ENCODE measurements at regions not wholly inside any gene's neighbourhood (a gene's known extent, or its start where the extent isn't known, plus 50 kb on each side); places are given as distances from the start of the nearest gene placed in this dataset.
"Not testable (repeated sequence)": the region's sequence is repeated elsewhere in the genome, so short reads cannot be mapped to it uniquely, and the experiment has no call there.

DNA sequence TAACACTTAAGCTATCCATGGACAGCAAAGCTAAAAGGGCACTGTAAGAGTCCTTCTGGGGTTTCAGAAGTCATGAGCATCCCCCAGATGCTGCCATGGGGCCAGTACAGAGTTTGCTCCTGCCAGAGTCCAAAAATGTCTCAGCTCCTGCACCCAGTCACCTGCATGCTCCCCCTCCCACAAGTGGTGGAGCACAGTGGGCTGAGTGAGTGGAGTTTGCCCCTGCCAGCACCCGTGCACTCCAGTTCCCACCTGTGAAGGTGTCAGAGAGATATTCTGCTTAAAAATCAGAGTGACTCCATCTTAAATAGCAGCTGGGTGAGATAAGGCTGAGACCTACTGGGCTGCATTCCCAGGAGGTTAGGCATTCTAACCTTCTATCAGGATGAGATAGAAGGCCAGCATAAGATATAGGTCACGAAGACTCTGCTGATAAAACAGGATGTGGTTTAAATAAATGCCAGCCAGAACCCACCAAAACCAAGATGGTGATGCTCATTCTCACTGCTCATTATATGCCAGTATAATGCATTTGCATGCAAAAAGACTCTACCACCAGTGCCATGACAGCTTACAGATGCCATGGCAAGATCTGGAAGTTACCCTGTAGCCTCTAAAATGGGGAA is 140.1 kb upstream of the ZNF92 start:
- 40% methylated on average over 1 of the region's 2 CpGs for WGBS (ENCODE audit: insufficient coverage)
- H3K27me3 ChIP-seq (ENCODE audit: control insufficient read depth, insufficient read depth, low read length) = peaks cover 2% of the 10 kb centered on the region

DNA sequence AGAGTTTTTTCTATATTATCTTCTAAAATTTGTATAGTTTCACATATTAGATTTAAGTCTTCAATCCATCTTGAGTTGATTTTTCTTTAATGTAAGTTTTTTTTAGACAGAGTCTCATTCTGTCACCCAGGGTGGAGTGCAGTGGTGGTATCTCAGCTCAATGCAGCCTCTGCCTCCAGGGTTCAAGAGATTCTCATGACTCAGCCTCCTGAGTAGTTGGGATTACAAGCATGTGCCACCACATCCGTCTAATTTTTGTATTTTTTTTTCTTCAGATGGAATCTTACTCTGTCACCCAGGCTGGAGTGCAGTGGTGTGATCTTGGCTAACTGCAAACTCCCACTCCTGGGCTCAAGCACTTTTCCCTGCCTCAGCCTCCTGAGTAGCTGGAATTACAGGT is 143.4 kb upstream of the ZNF92 start:
- Histone ChIP-seq H3K4me3 (ENCODE audit: low read length) (no peak overlapping the region), H3K27me3 (ENCODE audit: control insufficient read depth, insufficient read depth, low read length) (no peaks in the 10 kb centered on the region), H3K4me1 (ENCODE audit: control insufficient read depth, insufficient read depth, low read length) (no peaks in the 10 kb centered on the region), H3K27ac (ENCODE audit: low read length) (no peak overlapping the region), H3K9me3 (replicated peaks; ENCODE audit: control insufficient read depth, low read depth, low read length) (no peaks in the 10 kb centered on the region), H3K36me3 (ENCODE audit: control insufficient read depth, insufficient read depth, low read length) (no peaks in the 10 kb centered on the region)
- WGBS (ENCODE audit: insufficient coverage) = no CpG with 5 or more reads among the region's 1 CpG
- DNase-seq = no peak

More for the DNA sequence above, 140.1 kb upstream of the ZNF92 start:
- DNase-seq = no peak
- Histone ChIP-seq H3K27ac (ENCODE audit: low read length) (no peak overlapping the region), H3K4me1 (ENCODE audit: control insufficient read depth, insufficient read depth, low read length) (no peaks in the 10 kb centered on the region), H3K9me3 (replicated peaks; ENCODE audit: control insufficient read depth, low read depth, low read length) (no peaks in the 10 kb centered on the region), H3K36me3 (ENCODE audit: control insufficient read depth, insufficient read depth, low read length) (no peaks in the 10 kb centered on the region), H3K4me3 (ENCODE audit: low read length) (no peak overlapping the region)

DNA sequence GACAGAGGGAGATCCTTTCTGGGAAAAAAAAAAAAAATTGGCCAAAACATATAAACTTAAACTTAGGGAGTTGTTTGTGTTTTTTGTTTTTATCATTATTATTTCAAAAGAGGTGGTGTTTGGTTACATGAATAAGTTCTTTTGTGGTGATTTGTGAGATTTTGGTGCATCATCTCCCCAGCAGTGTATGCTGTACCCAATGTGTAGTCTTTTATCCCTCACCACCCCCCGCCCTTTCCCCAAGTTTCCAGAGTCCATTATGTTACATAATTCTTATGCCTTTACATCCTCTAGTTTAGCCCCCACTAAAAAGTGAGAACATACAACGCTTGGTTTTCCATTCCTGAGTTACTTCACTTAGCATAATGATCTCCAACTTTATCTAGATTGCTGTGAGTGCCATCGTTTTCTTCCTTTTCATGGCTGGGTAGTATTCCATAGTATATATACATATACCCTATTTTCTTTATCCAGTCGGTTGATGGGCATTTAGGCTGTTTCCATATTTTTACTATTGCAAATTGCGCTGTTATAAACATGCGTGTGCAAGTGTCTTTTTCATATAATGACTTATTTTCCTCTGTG is 148.1 kb upstream of the ZNF92 start:
- no peak for DNase-seq
- no peaks in the 10 kb centered on the region for H3K4me1 ChIP-seq (ENCODE audit: control insufficient read depth, insufficient read depth, low read length)
- WGBS (ENCODE audit: insufficient coverage) = 100% methylated on average over 1 of the region's 6 CpGs
- H3K27me3 ChIP-seq (ENCODE audit: control insufficient read depth, insufficient read depth, low read length) = no peaks in the 10 kb centered on the region
- H3K4me3 ChIP-seq (ENCODE audit: low read length) = no peak overlapping the region
- no peaks in the 10 kb centered on the region for H3K9me3 ChIP-seq (replicated peaks; ENCODE audit: control insufficient read depth, low read depth, low read length)
- no peaks in the 10 kb centered on the region for H3K36me3 ChIP-seq (ENCODE audit: control insufficient read depth, insufficient read depth, low read length)
- H3K27ac ChIP-seq (ENCODE audit: low read length) = no peak overlapping the region

DNA sequence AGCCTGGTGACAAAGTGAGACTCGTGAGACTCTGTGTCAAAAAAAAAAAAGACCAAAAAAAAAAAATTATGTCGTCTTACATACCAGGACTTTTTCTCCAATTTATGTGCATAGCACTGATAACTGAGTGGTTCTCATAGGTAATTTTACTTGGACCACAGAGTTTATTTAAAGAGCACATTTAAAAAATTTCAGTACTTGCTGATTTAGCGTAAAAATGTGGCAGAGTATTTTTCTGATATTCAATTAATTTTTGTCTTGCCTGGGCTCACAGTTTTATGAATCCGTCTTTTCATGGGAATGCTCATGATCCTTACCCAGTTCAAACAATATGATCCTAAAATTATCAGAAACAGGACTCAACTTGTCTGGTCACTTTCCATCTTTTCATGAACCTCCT is 151.0 kb upstream of the ZNF92 start:
- no peak overlapping the region for H3K27ac ChIP-seq (ENCODE audit: low read length)
- H3K4me3 ChIP-seq (ENCODE audit: low read length) = no peak overlapping the region
- H3K4me1 ChIP-seq (ENCODE audit: control insufficient read depth, insufficient read depth, low read length) = no peaks in the 10 kb centered on the region
- H3K27me3 ChIP-seq (ENCODE audit: control insufficient read depth, insufficient read depth, low read length) = no peaks in the 10 kb centered on the region
- WGBS (ENCODE audit: insufficient coverage) = 100% methylated on average over 1 of the region's 4 CpGs
- DNase-seq = no peak
- no peaks in the 10 kb centered on the region for H3K36me3 ChIP-seq (ENCODE audit: control insufficient read depth, insufficient read depth, low read length)
- no peaks in the 10 kb centered on the region for H3K9me3 ChIP-seq (replicated peaks; ENCODE audit: control insufficient read depth, low read depth, low read length)

DNA sequence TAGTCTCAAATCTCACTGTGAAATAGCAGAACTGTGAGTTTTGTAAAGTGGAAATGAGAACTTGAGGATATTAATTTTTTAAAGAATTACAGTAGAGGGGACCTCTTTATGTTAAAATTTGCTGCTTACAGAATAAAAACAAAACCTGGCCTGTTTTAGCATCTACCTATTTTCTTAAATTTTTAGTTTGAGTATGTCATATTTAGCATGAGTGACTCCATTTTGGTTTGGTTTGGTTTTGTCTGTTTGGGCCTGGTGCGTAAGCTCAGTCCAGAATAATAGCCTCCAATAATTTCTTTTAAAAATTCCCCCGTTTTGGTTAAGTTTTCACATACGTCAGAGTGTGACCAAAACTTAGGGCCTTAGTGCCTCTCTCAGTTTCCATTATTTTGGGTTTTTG is 152.0 kb upstream of the ZNF92 start:
- no peaks in the 10 kb centered on the region for H3K9me3 ChIP-seq (replicated peaks; ENCODE audit: control insufficient read depth, low read depth, low read length)
- no peaks in the 10 kb centered on the region for H3K27me3 ChIP-seq (ENCODE audit: control insufficient read depth, insufficient read depth, low read length)
- H3K36me3 ChIP-seq (ENCODE audit: control insufficient read depth, insufficient read depth, low read length) = no peaks in the 10 kb centered on the region
- H3K27ac ChIP-seq (ENCODE audit: low read length) = no peak overlapping the region
- H3K4me1 ChIP-seq (ENCODE audit: control insufficient read depth, insufficient read depth, low read length) = no peaks in the 10 kb centered on the region
- no peak overlapping the region for H3K4me3 ChIP-seq (ENCODE audit: low read length)
- WGBS (ENCODE audit: insufficient coverage) = no CpG with 5 or more reads among the region's 3 CpGs
- DNase-seq = no peak

DNA sequence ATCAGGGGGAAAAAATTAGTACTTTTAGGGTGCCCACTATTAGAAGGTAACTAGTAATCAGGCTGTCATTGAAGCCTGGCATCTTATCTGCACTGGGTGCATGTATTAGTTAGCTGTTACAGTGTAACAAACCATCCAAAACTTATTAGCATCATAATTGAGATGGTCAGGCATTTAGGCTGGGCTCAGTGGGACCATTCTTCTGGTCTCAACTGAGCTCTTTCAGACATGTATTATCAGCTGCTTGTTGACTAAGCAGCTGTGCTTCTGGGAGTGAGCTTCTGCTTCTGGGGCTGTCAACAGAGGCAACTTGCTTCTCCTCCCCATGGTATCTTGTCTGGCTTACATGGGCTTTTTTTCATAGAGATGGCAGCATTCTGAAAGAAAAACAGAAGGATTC is 154.0 kb upstream of the ZNF92 start:
- DNase-seq = no peak
- no peaks in the 10 kb centered on the region for H3K4me1 ChIP-seq (ENCODE audit: control insufficient read depth, insufficient read depth, low read length)
- no peak overlapping the region for H3K4me3 ChIP-seq (ENCODE audit: low read length)
- H3K27ac ChIP-seq (ENCODE audit: low read length) = no peak overlapping the region
- H3K36me3 ChIP-seq (ENCODE audit: control insufficient read depth, insufficient read depth, low read length) = no peaks in the 10 kb centered on the region
- no peaks in the 10 kb centered on the region for H3K9me3 ChIP-seq (replicated peaks; ENCODE audit: control insufficient read depth, low read depth, low read length)
- H3K27me3 ChIP-seq (ENCODE audit: control insufficient read depth, insufficient read depth, low read length) = no peaks in the 10 kb centered on the region

DNA sequence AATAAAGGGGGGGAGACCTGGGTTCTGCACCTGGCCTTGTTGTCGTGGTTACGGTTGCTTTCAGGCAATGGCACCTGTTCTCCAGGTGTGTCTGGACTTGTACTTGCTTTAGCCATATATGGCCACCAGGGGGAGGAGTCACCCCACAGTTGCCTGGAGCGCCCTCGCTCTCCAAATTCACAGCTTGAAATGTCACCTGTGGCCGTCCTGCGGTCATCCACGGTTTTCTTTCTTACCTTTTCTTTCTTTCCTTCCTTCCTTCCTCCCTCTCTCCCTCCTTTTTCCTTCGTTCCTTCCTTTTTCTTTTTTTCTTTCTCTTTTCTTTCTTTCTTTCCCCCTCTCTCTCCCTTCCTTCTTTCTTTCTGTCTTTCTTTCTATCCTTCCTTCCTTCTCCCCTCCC is 157.2 kb upstream of the ZNF92 start:
- H3K9me3 ChIP-seq (replicated peaks; ENCODE audit: control insufficient read depth, low read depth, low read length) = no peaks in the 10 kb centered on the region
- no peaks in the 10 kb centered on the region for H3K27me3 ChIP-seq (ENCODE audit: control insufficient read depth, insufficient read depth, low read length)
- DNase-seq = peak; percentile 22
- no peaks in the 10 kb centered on the region for H3K4me1 ChIP-seq (ENCODE audit: control insufficient read depth, insufficient read depth, low read length)
- WGBS (ENCODE audit: insufficient coverage) = 4% methylated on average over 7 of the region's 8 CpGs
- no peaks in the 10 kb centered on the region for H3K36me3 ChIP-seq (ENCODE audit: control insufficient read depth, insufficient read depth, low read length)
- no peak overlapping the region for H3K4me3 ChIP-seq (ENCODE audit: low read length)
- no peak overlapping the region for H3K27ac ChIP-seq (ENCODE audit: low read length)

DNA sequence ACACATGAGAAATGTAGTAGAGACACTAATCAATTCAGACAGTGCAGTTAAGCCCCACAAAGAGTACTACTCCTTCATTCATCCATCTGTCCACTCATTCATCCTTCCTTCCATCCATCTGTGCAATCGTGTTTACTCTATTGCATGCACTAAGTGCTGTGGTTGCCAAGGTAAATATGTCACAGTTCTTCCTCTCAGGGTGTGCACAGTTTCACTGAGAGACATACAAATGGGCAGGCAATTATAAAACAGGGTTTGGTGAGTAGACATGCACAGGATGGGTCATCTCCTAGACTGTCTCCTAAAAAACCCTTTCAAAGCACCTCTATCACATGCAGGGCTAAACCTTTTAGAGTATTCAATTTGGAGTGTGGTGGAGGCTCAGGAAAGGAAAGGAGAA is 160.4 kb upstream of the ZNF92 start:
- DNase-seq; H3K36me3 ChIP-seq (ENCODE audit: control insufficient read depth, insufficient read depth, low read length); H3K27me3 ChIP-seq (ENCODE audit: control insufficient read depth, insufficient read depth, low read length); H3K27ac ChIP-seq (ENCODE audit: low read length); H3K4me3 ChIP-seq (ENCODE audit: low read length); H3K9me3 ChIP-seq (replicated peaks; ENCODE audit: control insufficient read depth, low read depth, low read length); H3K4me1 ChIP-seq (ENCODE audit: control insufficient read depth, insufficient read depth, low read length): not testable (repeated sequence)
- no CpG with 5 or more reads among the region's 1 CpG for WGBS (ENCODE audit: insufficient coverage)

DNA sequence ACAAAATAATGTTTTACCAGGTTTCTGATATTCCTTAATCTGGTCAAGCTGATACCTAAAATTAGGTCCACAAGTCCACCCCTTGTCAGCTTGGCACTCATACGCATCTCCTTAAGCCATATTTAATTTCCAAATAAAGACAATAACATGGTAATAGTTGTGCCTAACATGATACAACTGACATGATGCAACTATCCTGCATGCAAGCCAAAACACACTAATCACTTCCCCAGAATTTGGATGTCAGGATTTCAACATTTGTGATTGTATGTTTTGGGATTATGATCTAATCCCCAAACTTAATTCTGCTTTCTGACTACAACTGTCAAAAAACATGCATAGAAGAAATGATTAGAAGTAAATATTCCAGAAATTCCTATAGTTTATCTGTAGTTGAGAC is 174.4 kb upstream of the ZNF92 start:
- H3K36me3 ChIP-seq (ENCODE audit: control insufficient read depth, insufficient read depth, low read length); H3K27ac ChIP-seq (ENCODE audit: low read length); H3K27me3 ChIP-seq (ENCODE audit: control insufficient read depth, insufficient read depth, low read length); H3K9me3 ChIP-seq (replicated peaks; ENCODE audit: control insufficient read depth, low read depth, low read length); H3K4me1 ChIP-seq (ENCODE audit: control insufficient read depth, insufficient read depth, low read length); DNase-seq; H3K4me3 ChIP-seq (ENCODE audit: low read length): not testable (repeated sequence)
- no CpG with 5 or more reads among the region's 1 CpG for WGBS (ENCODE audit: insufficient coverage)

DNA sequence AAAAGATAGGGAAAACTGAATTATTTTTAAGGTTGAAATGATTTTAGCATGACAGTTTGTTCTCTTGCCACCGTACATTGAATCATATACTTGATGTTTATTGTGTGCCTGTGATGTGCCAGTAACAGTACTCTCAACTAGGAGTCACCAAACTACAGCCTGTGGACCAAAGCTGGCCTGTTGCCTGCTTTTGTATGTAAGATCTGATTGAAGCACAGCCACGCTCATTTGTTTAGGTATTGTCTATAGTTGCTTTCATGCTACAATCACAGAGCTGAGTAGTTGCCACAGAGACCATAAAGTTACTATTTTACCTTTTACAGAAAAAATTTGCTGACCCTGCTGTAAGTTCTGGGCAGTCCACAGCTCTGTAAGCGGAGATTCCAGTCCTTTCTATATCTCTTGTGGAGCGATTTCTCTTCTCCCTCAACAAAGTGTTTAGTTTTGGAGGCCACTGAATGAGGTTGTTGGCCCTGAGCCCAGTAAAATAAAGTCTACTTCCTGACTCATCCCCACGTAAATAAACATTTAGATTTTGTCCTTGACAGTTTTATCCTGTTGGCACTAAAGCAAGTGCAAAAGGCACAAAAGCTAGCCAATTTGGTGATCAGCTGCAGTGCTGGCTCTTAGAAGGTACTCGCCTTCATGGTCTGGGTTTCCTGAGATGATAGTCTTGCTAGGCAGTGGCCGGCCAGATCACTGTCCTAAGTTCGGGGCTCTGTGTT is 180.2 kb upstream of the ZNF92 start:
- H3K27ac ChIP-seq (ENCODE audit: low read length); H3K9me3 ChIP-seq (replicated peaks; ENCODE audit: control insufficient read depth, low read depth, low read length); H3K4me1 ChIP-seq (ENCODE audit: control insufficient read depth, insufficient read depth, low read length); H3K4me3 ChIP-seq (ENCODE audit: low read length); H3K36me3 ChIP-seq (ENCODE audit: control insufficient read depth, insufficient read depth, low read length); H3K27me3 ChIP-seq (ENCODE audit: control insufficient read depth, insufficient read depth, low read length); DNase-seq: not testable (repeated sequence)
- WGBS (ENCODE audit: insufficient coverage) = no CpG with 5 or more reads among the region's 8 CpGs
